ENCODE measurements at regions not wholly inside any gene's neighbourhood (a gene's known extent, or its start where the extent isn't known, plus 50 kb on each side); places are given as distances from the start of the nearest gene placed in this dataset.
"Not testable (repeated sequence)": the region's sequence is repeated elsewhere in the genome, so short reads cannot be mapped to it uniquely, and the experiment has no call there.

DNA sequence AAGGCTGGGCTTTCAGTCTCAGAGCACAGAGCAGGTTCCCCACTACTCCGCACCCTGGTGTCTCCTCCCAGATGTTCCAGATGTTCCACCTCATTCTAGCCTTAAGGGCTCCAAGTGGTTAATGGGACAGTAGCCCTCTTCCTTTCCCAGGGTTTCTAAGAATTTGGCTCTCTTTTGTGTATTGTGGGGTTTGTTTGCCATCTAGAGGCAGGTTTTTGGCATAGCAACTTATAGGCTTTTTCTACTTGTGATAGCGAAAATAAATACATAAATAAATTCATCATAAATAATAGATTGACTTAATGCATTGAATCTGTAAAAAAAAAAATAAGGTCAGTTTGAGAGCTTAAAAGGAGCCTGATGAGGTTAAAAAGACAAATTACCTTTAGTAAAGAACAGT is 86.1 kb upstream of the XKR3 start:
- H3K9me3 ChIP-seq; DNase-seq; H3K27ac ChIP-seq; H3K4me3 ChIP-seq; ATAC-seq; H3K36me3 ChIP-seq (ENCODE audit: insufficient read depth in 1 of 2, low read depth in 1 of 2); H3K27me3 ChIP-seq (ENCODE audit: insufficient read depth in 3 of 3, low read length in 2 of 3); H3K4me1 ChIP-seq; intact Hi-C loops (cut with DNase I): not testable (repeated sequence)
- peak; percentile 36 for TF ChIP-seq CTCF (IDR thresholded peaks at IDR 0.05)
- WGBS, 3 donors = 10 to 17% (median 14%) methylated on average over 2 of the region's 2 CpGs

DNA sequence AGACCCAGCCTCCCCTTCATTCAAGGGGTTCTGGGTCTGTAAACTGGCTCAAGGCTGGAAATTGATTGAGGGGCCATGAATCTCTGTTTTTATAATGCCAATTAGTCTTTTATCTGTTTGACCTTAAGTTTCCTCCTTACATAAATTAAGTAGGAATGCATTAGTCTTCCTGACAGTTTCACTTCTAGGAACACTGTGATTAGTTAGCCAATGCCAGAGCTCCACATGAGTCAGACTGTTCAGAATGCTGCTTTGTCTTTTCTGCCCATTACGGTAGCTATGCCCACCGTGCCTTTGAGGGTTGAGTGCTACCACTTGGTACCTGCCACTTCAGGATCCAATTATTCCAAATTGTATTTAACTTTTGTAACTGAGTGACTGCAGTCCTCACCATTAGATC is 76.8 kb upstream of the XKR3 start:
- H3K9me3 ChIP-seq; H3K27me3 ChIP-seq (ENCODE audit: insufficient read depth in 3 of 3, low read length in 2 of 3); ATAC-seq; H3K4me3 ChIP-seq; intact Hi-C loops (cut with DNase I); H3K27ac ChIP-seq; H3K36me3 ChIP-seq (ENCODE audit: insufficient read depth in 1 of 2, low read depth in 1 of 2); DNase-seq; H3K4me1 ChIP-seq: not testable (repeated sequence)
- 58 to 75% (median 58%) methylated on average over 2 of the region's 2 CpGs for WGBS, 3 donors

DNA sequence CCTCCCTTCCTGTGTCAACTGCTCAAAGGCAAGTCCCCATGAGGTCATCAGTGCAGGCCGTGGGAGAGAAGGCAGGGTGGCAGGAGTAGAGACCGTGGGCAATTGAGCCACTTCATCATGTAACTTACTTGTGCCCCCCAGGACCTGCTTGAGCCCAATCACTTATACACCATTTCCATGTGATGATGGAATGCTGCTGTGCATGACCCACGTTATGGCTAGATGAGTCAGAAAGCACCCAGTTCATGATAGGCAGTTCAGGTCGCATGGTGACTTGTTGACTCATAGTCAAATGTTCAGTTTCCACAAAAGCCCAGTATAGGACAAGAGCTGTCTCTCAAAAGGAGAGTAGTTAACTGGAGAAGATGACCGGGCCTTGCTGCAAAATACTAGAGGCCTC is 76.4 kb upstream of the XKR3 start:
- ATAC-seq; H3K27ac ChIP-seq; H3K36me3 ChIP-seq (ENCODE audit: insufficient read depth in 1 of 2, low read depth in 1 of 2); H3K4me1 ChIP-seq; H3K4me3 ChIP-seq; DNase-seq; H3K9me3 ChIP-seq; H3K27me3 ChIP-seq (ENCODE audit: insufficient read depth in 3 of 3, low read length in 2 of 3); intact Hi-C loops (cut with DNase I): not testable (repeated sequence)
- 68 to 78% (median 69%) methylated on average over 4 of the region's 5 CpGs for WGBS, 3 donors

DNA sequence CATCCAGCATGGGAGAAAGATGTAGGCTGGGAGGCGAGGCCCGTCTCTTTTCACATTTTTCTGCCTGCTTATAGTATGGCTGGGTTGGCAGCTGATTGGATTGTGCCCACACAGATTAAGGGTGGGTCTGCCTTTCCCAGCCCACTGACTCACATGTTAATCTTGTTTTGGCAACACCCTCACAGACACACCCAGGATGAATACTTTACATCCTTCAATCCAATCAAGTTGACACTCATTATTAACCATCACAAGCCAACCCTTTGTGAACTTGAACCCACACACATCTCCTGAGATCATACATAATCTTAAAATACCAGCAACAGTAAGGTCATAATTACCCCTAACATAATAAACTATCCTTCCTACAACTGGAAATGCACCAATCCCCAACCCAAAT is 74.1 kb upstream of the XKR3 start:
- 58 to 66% methylated on average over 2 of the region's 2 CpGs; no CpG with 5 or more reads in 1 of the 3 donors for WGBS, 3 donors
- ATAC-seq; H3K4me1 ChIP-seq; H3K9me3 ChIP-seq; intact Hi-C loops (cut with DNase I); H3K4me3 ChIP-seq; H3K36me3 ChIP-seq (ENCODE audit: insufficient read depth in 1 of 2, low read depth in 1 of 2); H3K27ac ChIP-seq; H3K27me3 ChIP-seq (ENCODE audit: insufficient read depth in 3 of 3, low read length in 2 of 3); DNase-seq: not testable (repeated sequence)

DNA sequence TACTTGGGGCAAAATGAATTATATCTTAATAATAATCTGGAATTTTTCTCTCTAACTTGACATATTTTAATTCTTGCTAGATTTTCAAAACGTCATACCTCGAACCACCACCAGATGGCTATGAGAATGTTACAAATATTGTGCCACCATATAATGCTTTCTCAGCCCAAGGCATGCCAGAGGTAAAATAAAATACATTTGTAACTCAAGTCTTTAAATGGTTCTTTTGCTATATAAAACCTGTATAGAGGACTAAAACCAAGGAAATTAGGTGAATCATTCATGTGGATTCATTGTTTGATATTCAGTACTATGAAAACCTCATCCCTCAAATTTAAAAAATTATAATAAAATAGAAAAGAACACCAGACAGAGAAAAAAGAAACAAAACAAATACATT is 72.2 kb upstream of the XKR3 start:
- ATAC-seq; H3K27me3 ChIP-seq (ENCODE audit: insufficient read depth in 3 of 3, low read length in 2 of 3); H3K4me1 ChIP-seq; H3K27ac ChIP-seq; DNase-seq; H3K36me3 ChIP-seq (ENCODE audit: insufficient read depth in 1 of 2, low read depth in 1 of 2); H3K4me3 ChIP-seq; intact Hi-C loops (cut with DNase I); H3K9me3 ChIP-seq: not testable (repeated sequence)
- WGBS, 3 donors = 0 to 10% (median 0%) methylated on average over 1 to 2 of the region's 2 CpGs

GRCh38 chr22:16891892-16892291 is 66.7 kb upstream of the XKR3 start:
- H3K27me3 ChIP-seq (ENCODE audit: insufficient read depth in 3 of 3, low read length in 2 of 3); intact Hi-C loops (cut with DNase I); ATAC-seq; H3K4me1 ChIP-seq; H3K9me3 ChIP-seq; H3K4me3 ChIP-seq; H3K36me3 ChIP-seq (ENCODE audit: insufficient read depth in 1 of 2, low read depth in 1 of 2); H3K27ac ChIP-seq; DNase-seq: not testable (repeated sequence)
- WGBS, 3 donors = 0 to 2% (median 2%) methylated on average over 3 of the region's 4 CpGs
- TF ChIP-seq CTCF (IDR thresholded peaks at IDR 0.05) = peak; percentile 55

GRCh38 chr22:16876339-16876738 is 51.1 kb upstream of the XKR3 start:
- intact Hi-C loops (cut with DNase I); H3K4me1 ChIP-seq: not testable (repeated sequence)

More at GRCh38 chr22:16876339-16876738, 51.1 kb upstream of the XKR3 start:
- H3K36me3 ChIP-seq (ENCODE audit: insufficient read depth in 1 of 2, low read depth in 1 of 2); H3K27ac ChIP-seq; DNase-seq; H3K9me3 ChIP-seq; ATAC-seq; H3K4me3 ChIP-seq; H3K27me3 ChIP-seq (ENCODE audit: insufficient read depth in 3 of 3, low read length in 2 of 3): not testable (repeated sequence)
- 71 to 89% (median 88%) methylated on average over 1 of the region's 1 CpG for WGBS, 3 donors
